Parathyroid adenoma (tissue), 2 donors: ENCODE measurements at regions not wholly inside any gene's neighbourhood (a gene's known extent, or its start where the extent isn't known, plus 50 kb on each side); places are given as distances from the start of the nearest gene placed in this dataset.

Source experiments
- H2AFZ ChIP-seq: fragments of 300-600 bp; sonication (generic); one replicate; pipeline ENCODE4 v1.7.0; 2017; ENCODE audit warnings: antibody characterized with exemption, mild to moderate bottlenecking
- H3K27ac ChIP-seq: fragments of 300-600 bp; sonication (generic); one replicate; pipeline ENCODE4 v1.7.0; 2017
- H3K27me3 ChIP-seq: fragments of 300-600 bp; sonication (generic); one replicate; pipeline ENCODE4 v1.7.0; 2017; ENCODE audit warnings: low read length; ENCODE audit not compliant: control insufficient read depth, insufficient read depth
- H3K36me3 ChIP-seq: fragments of 300-600 bp; sonication (generic); one replicate; pipeline ENCODE4 v1.7.0; 2017; ENCODE audit warnings: low read length; ENCODE audit not compliant: control insufficient read depth, insufficient read depth
- H3K4me1 ChIP-seq: fragments of 300-600 bp; sonication (generic); one replicate; pipeline ENCODE4 v1.7.0; 2017; ENCODE audit warnings: control low read depth
- H3K4me2 ChIP-seq: fragments of 300-600 bp; sonication (generic); one replicate; pipeline ENCODE4 v1.7.0; 2017; ENCODE audit warnings: low read length
- H3K4me3 ChIP-seq: fragments of 300-600 bp; sonication (generic); one replicate; pipeline ENCODE4 v1.7.0; 2017; ENCODE audit warnings: low read depth, low read length
- H3K79me2 ChIP-seq: fragments of 300-600 bp; sonication (generic); one replicate; pipeline ENCODE4 v1.7.0; 2017; ENCODE audit warnings: control low read depth
- H3K9ac ChIP-seq: fragments of 300-600 bp; sonication (generic); one replicate; pipeline ENCODE4 v1.7.0; 2017; ENCODE audit warnings: mild to moderate bottlenecking
- H3K9me3 ChIP-seq: fragments of 300-600 bp; sonication (generic); one replicate; pipeline ENCODE4 v1.7.0; 2017; ENCODE audit warnings: low read length; ENCODE audit not compliant: control insufficient read depth
- CTCF ChIP-seq: fragments of 300-600 bp; sonication (generic); IDR thresholded peaks from one replicate; pipeline ENCODE4 v1.7.0; 2017; ENCODE audit warnings: antibody characterized with exemption, mild to moderate bottlenecking
- donor health status: primary hyperparathyroidism.

GRCh38 chr4:153081006-153081580 is 123.2 kb upstream of the TRIM2 start:
- H3K27ac ChIP-seq = no peak overlapping the region
- H3K27me3 ChIP-seq = no peaks in the 10 kb centered on the region
- no peaks in the 10 kb centered on the region for H3K79me2 ChIP-seq
- no peak overlapping the region for H3K4me2 ChIP-seq
- H3K9me3 ChIP-seq = no peaks in the 10 kb centered on the region
- H2AFZ ChIP-seq = no peak overlapping the region
- no peak for TF ChIP-seq CTCF
- no peak overlapping the region for H3K4me3 ChIP-seq
- no peak overlapping the region for H3K9ac ChIP-seq
- peaks cover 3% of the 10 kb centered on the region for H3K4me1 ChIP-seq
- H3K36me3 ChIP-seq = no peaks in the 10 kb centered on the region

- no peak overlapping the region for H2AFZ ChIP-seq
- no peaks in the 10 kb centered on the region for H3K79me2 ChIP-seq
- H3K4me1 ChIP-seq = peaks cover 3% of the 10 kb centered on the region
- TF ChIP-seq CTCF = no peak
- no peak overlapping the region for H3K4me2 ChIP-seq
- no peaks in the 10 kb centered on the region for H3K9me3 ChIP-seq
- no peaks in the 10 kb centered on the region for H3K27me3 ChIP-seq
- H3K36me3 ChIP-seq = no peaks in the 10 kb centered on the region
- no peak overlapping the region for H3K4me3 ChIP-seq
- H3K9ac ChIP-seq = no peak overlapping the region
- H3K27ac ChIP-seq = no peak overlapping the region
Measured at GRCh38 chr4:153081693-153082092, 122.5 kb upstream of the TRIM2 start.

- Histone ChIP-seq H3K4me1 (peaks cover 3% of the 10 kb centered on the region), H3K27ac (no peak overlapping the region), H2AFZ (peak overlapping the region; percentile 42), H3K9me3 (no peaks in the 10 kb centered on the region), H3K36me3 (no peaks in the 10 kb centered on the region), H3K4me2 (no peak overlapping the region), H3K9ac (no peak overlapping the region), H3K4me3 (no peak overlapping the region), H3K79me2 (no peaks in the 10 kb centered on the region), H3K27me3 (no peaks in the 10 kb centered on the region)
- no peak for TF ChIP-seq CTCF
Measured at GRCh38 chr4:153082322-153083301, 121.6 kb upstream of the TRIM2 start.

- Histone ChIP-seq H3K27ac (no peak overlapping the region), H3K4me3 (no peak overlapping the region), H3K4me1 (peaks cover 3% of the 10 kb centered on the region), H3K4me2 (no peak overlapping the region), H2AFZ (peak overlapping the region; percentile 42), H3K79me2 (no peaks in the 10 kb centered on the region), H3K9ac (no peak overlapping the region), H3K9me3 (no peaks in the 10 kb centered on the region), H3K27me3 (no peaks in the 10 kb centered on the region), H3K36me3 (no peaks in the 10 kb centered on the region)
- TF ChIP-seq CTCF = peak; percentile 54
Measured at GRCh38 chr4:153083447-153083947, 120.7 kb upstream of the TRIM2 start.
